SJSA1 (cell line): ENCODE measurements at regions not wholly inside any gene's neighbourhood (a gene's known extent, or its start where the extent isn't known, plus 50 kb on each side); places are given as distances from the start of the nearest gene placed in this dataset.
A peak's percentile ranks its signal among the peaks of the same experiment; 100 is the strongest.
"Not testable (repeated sequence)": the region's sequence is repeated elsewhere in the genome, so short reads cannot be mapped to it uniquely, and the experiment has no call there.

ENCODE experiments used
- DNase-seq, 2 experiments: peaks; one replicate each; pipeline ENCODE4 v3.0.0-alpha.2; 2015 to 2020; ENCODE audit warnings: low spot score in 2 of 2, low read depth in 1 of 2
- H3K27ac ChIP-seq: fragments of 250-450 bp; sonication (Bioruptor Pico); 2 replicates; pipeline ENCODE4 v1.5.1; 2020; ENCODE audit warnings: mild to moderate bottlenecking, moderate library complexity
- H3K27me3 ChIP-seq: fragments of 250-450 bp; sonication (Bioruptor Pico); replicated peaks from 2 replicates; pipeline ENCODE4 v1.5.1; 2020; ENCODE audit warnings: mild to moderate bottlenecking, moderate library complexity
- H3K36me3 ChIP-seq: fragments of 250-450 bp; sonication (Bioruptor Pico); 2 replicates; pipeline ENCODE4 v1.5.1; 2020; ENCODE audit warnings: mild to moderate bottlenecking
- H3K4me1 ChIP-seq: fragments of 250-450 bp; sonication (Bioruptor Pico); replicated peaks from 2 replicates; pipeline ENCODE4 v1.6.1; 2021; ENCODE audit warnings: mild to moderate bottlenecking
- H3K4me3 ChIP-seq: fragments of 250-450 bp; sonication (Bioruptor Pico); 2 replicates; pipeline ENCODE4 v1.5.1; 2020; ENCODE audit warnings: mild to moderate bottlenecking
- H3K9me3 ChIP-seq: fragments of 250-450 bp; sonication (Bioruptor Pico); replicated peaks from 2 replicates; pipeline ENCODE4 v1.5.1; 2020; ENCODE audit warnings: mild to moderate bottlenecking

- H3K4me3 ChIP-seq: no peak overlapping the region
- H3K9me3 ChIP-seq: no peaks in the 10 kb centered on the region
These were observed 652.3 kb upstream of the AMOT start for GRCh38 chrX:113492895-113493294.

GRCh38 chrX:113473418-113473817 is 632.8 kb upstream of the AMOT start:
- no peak for DNase-seq
- no peaks in the 10 kb centered on the region for H3K27me3 ChIP-seq
- H3K4me3 ChIP-seq: no peak overlapping the region
- no peak overlapping the region for H3K27ac ChIP-seq
- no peaks in the 10 kb centered on the region for H3K4me1 ChIP-seq
- H3K36me3 ChIP-seq: no peaks in the 10 kb centered on the region
- no peaks in the 10 kb centered on the region for H3K9me3 ChIP-seq

More at GRCh38 chrX:113492895-113493294, 652.3 kb upstream of the AMOT start:
- no peak for DNase-seq
- Histone ChIP-seq H3K36me3 (no peaks in the 10 kb centered on the region), H3K27ac (no peak overlapping the region), H3K4me1 (no peaks in the 10 kb centered on the region), H3K27me3 (no peaks in the 10 kb centered on the region)

- not testable (repeated sequence) for H3K27ac ChIP-seq, DNase-seq, H3K36me3 ChIP-seq, H3K4me1 ChIP-seq, H3K4me3 ChIP-seq, H3K9me3 ChIP-seq, H3K27me3 ChIP-seq
These were observed 632.4 kb upstream of the AMOT start for GRCh38 chrX:113473015-113473414.

- H3K36me3 ChIP-seq: no peaks in the 10 kb centered on the region
These were observed 629.5 kb upstream of the AMOT start for GRCh38 chrX:113470166-113470565.

GRCh38 chrX:113457719-113458118 is 617.1 kb upstream of the AMOT start:
- no peaks in the 10 kb centered on the region for H3K4me1 ChIP-seq
- H3K36me3 ChIP-seq: no peaks in the 10 kb centered on the region
- DNase-seq: no peak
- no peaks in the 10 kb centered on the region for H3K27me3 ChIP-seq
- H3K4me3 ChIP-seq: no peak overlapping the region
- H3K9me3 ChIP-seq: no peaks in the 10 kb centered on the region
- H3K27ac ChIP-seq: no peak overlapping the region

More at GRCh38 chrX:113470166-113470565, 629.5 kb upstream of the AMOT start:
- Histone ChIP-seq H3K4me1 (no peaks in the 10 kb centered on the region), H3K27ac (no peak overlapping the region), H3K4me3 (no peak overlapping the region), H3K27me3 (no peaks in the 10 kb centered on the region), H3K9me3 (no peaks in the 10 kb centered on the region)
- DNase-seq: no peak

- Histone ChIP-seq H3K4me3 (no peak overlapping the region), H3K27ac (no peak overlapping the region), H3K36me3 (no peaks in the 10 kb centered on the region), H3K9me3 (no peaks in the 10 kb centered on the region), H3K4me1 (no peaks in the 10 kb centered on the region), H3K27me3 (no peaks in the 10 kb centered on the region)
- DNase-seq: no peak
These were observed 615.0 kb upstream of the AMOT start for GRCh38 chrX:113455582-113455981.

GRCh38 chrX:113429011-113429410 is 588.4 kb upstream of the AMOT start:
- no peaks in the 10 kb centered on the region for H3K36me3 ChIP-seq
- no peaks in the 10 kb centered on the region for H3K4me1 ChIP-seq
- no peaks in the 10 kb centered on the region for H3K9me3 ChIP-seq
- no peak overlapping the region for H3K27ac ChIP-seq
- no peak overlapping the region for H3K4me3 ChIP-seq
- no peak for DNase-seq
- no peaks in the 10 kb centered on the region for H3K27me3 ChIP-seq

GRCh38 chrX:113422323-113422722 is 581.7 kb upstream of the AMOT start:
- H3K4me3 ChIP-seq: no peak overlapping the region
- H3K4me1 ChIP-seq: no peaks in the 10 kb centered on the region
- no peaks in the 10 kb centered on the region for H3K27me3 ChIP-seq
- no peaks in the 10 kb centered on the region for H3K36me3 ChIP-seq
- H3K9me3 ChIP-seq: no peaks in the 10 kb centered on the region
- no peak for DNase-seq
- no peak overlapping the region for H3K27ac ChIP-seq

- Histone ChIP-seq H3K4me1 (no peaks in the 10 kb centered on the region), H3K9me3 (no peaks in the 10 kb centered on the region), H3K27me3 (no peaks in the 10 kb centered on the region), H3K27ac (no peak overlapping the region), H3K36me3 (no peaks in the 10 kb centered on the region), H3K4me3 (no peak overlapping the region)
- no peak for DNase-seq
These were observed 580.8 kb upstream of the AMOT start for GRCh38 chrX:113421432-113421831.

- DNase-seq: no peak
These were observed 571.5 kb upstream of the AMOT start for GRCh38 chrX:113412106-113412505.

GRCh38 chrX:113408843-113409242 is 568.2 kb upstream of the AMOT start:
- Histone ChIP-seq H3K4me3 (no peak overlapping the region), H3K4me1 (peaks cover 14% of the 10 kb centered on the region), H3K9me3 (no peaks in the 10 kb centered on the region), H3K27me3 (no peaks in the 10 kb centered on the region), H3K36me3 (no peaks in the 10 kb centered on the region), H3K27ac (no peak overlapping the region)
- DNase-seq: no peak

More at GRCh38 chrX:113412106-113412505, 571.5 kb upstream of the AMOT start:
- Histone ChIP-seq H3K9me3 (no peaks in the 10 kb centered on the region), H3K4me3 (no peak overlapping the region), H3K27me3 (no peaks in the 10 kb centered on the region), H3K4me1 (no peaks in the 10 kb centered on the region), H3K27ac (no peak overlapping the region), H3K36me3 (no peaks in the 10 kb centered on the region)

GRCh38 chrX:113400193-113400704 is 559.6 kb upstream of the AMOT start:
- Histone ChIP-seq H3K4me3 (no peak overlapping the region), H3K9me3 (no peaks in the 10 kb centered on the region), H3K27me3 (no peaks in the 10 kb centered on the region), H3K4me1 (peaks cover 30% of the 10 kb centered on the region), H3K27ac (peak overlapping the region; percentile 96), H3K36me3 (no peaks in the 10 kb centered on the region)
- DNase-seq: peak; percentile 60 to 80

GRCh38 chrX:113399506-113400192 is 559.0 kb upstream of the AMOT start:
- DNase-seq: peak in 1 of 2 experiments; percentile 70
- Histone ChIP-seq H3K36me3 (no peaks in the 10 kb centered on the region), H3K27ac (peak overlapping the region; percentile 96), H3K9me3 (no peaks in the 10 kb centered on the region), H3K4me3 (no peak overlapping the region), H3K27me3 (no peaks in the 10 kb centered on the region), H3K4me1 (peaks cover 27% of the 10 kb centered on the region)

GRCh38 chrX:113392355-113392754 is 551.7 kb upstream of the AMOT start:
- no peak for DNase-seq
- Histone ChIP-seq H3K9me3 (no peaks in the 10 kb centered on the region), H3K4me3 (no peak overlapping the region), H3K4me1 (peaks cover 4% of the 10 kb centered on the region; the same call in 1 of the 2 replicates), H3K27ac (no peak overlapping the region), H3K36me3 (no peaks in the 10 kb centered on the region), H3K27me3 (no peaks in the 10 kb centered on the region)

- no peaks in the 10 kb centered on the region for H3K9me3 ChIP-seq
- no peaks in the 10 kb centered on the region for H3K36me3 ChIP-seq
- no peak for DNase-seq
- no peak overlapping the region for H3K4me3 ChIP-seq
- no peak overlapping the region for H3K27ac ChIP-seq
- no peaks in the 10 kb centered on the region for H3K27me3 ChIP-seq
- H3K4me1 ChIP-seq: peaks cover 4% of the 10 kb centered on the region; the same call in 1 of the 2 replicates
These were observed 551.2 kb upstream of the AMOT start for GRCh38 chrX:113391875-113392274.
